NK-92 treated with Interleukin-12 subunit alpha and Interleukin-12 subunit beta, amount 100 ng/mL, for 24 hours (cell line): ENCODE measurements at regions not wholly inside any gene's neighbourhood (a gene's known extent, or its start where the extent isn't known, plus 50 kb on each side); places are given as distances from the start of the nearest gene placed in this dataset.
"Not testable (repeated sequence)": the region's sequence is repeated elsewhere in the genome, so short reads cannot be mapped to it uniquely, and the experiment has no call there.

ENCODE experiments used
- DNase-seq: peaks from one replicate; lab custom pipeline; 2025; lab: John Stamatoyannopoulos, UW

GRCh38 chr2:90293806-90294205 lies 1602.3 kb downstream of the RPIA start:
- DNase-seq = not testable (repeated sequence)

GRCh38 chr2:90295036-90295750 lies 1603.7 kb downstream of the RPIA start:
- DNase-seq = not testable (repeated sequence)

- not testable (repeated sequence) for DNase-seq
Observed at GRCh38 chr2:90296484-90296777, 1605.0 kb downstream of the RPIA start.

GRCh38 chr2:90297701-90298100 lies 1606.2 kb downstream of the RPIA start:
- DNase-seq = not testable (repeated sequence)

- not testable (repeated sequence) for DNase-seq
Observed at GRCh38 chr2:90298126-90298755, 1606.8 kb downstream of the RPIA start.

- DNase-seq = not testable (repeated sequence)
Observed at GRCh38 chr2:90298983-90299382, 1607.5 kb downstream of the RPIA start.

- DNase-seq = not testable (repeated sequence)
Observed at GRCh38 chr2:90322982-90323381, 1631.5 kb downstream of the RPIA start.

- DNase-seq = not testable (repeated sequence)
Observed at GRCh38 chr2:90323612-90324558, 1632.4 kb downstream of the RPIA start.

GRCh38 chr2:90324672-90325071 lies 1633.2 kb downstream of the RPIA start:
- DNase-seq = not testable (repeated sequence)

GRCh38 chr2:90325796-90326353 lies 1634.4 kb downstream of the RPIA start:
- DNase-seq = not testable (repeated sequence)

GRCh38 chr2:90355546-90355945 lies 1664.1 kb downstream of the RPIA start:
- DNase-seq = not testable (repeated sequence)

GRCh38 chr2:90359344-90359743 lies 1667.9 kb downstream of the RPIA start:
- not testable (repeated sequence) for DNase-seq

GRCh38 chr2:90359887-90360730 lies 1668.6 kb downstream of the RPIA start:
- DNase-seq = not testable (repeated sequence)

GRCh38 chr2:90360731-90361035 lies 1669.2 kb downstream of the RPIA start:
- DNase-seq = not testable (repeated sequence)
